Activated CD4-positive, alpha-beta memory T cell treated with anti-CD3 and anti-CD28 coated beads for 36 hours (primary cell): ENCODE measurements at regions not wholly inside any gene's neighbourhood (a gene's known extent, or its start where the extent isn't known, plus 50 kb on each side); places are given as distances from the start of the nearest gene placed in this dataset.

Experiments used
- CTCF ChIA-PET: fragments of 350-600 bp; sonication (Branson Sonifier 250); formaldehyde crosslinking; loops from one replicate; lab custom pipeline; 2021; ENCODE audit warnings: antibody characterized with exemption, inconsistent platforms; lab: Charles Lee
- POLR2A ChIA-PET: fragments of 350-600 bp; sonication (Branson Sonifier 250); formaldehyde crosslinking; loops from one replicate; lab custom pipeline; 2021; ENCODE audit warnings: antibody characterized with exemption; lab: Charles Lee
- DNase-seq: peaks from one replicate; pipeline ENCODE4 v3.0.0-alpha.2; 2020
- H3K27ac Mint-ChIP-seq: one replicate; pipeline ENCODE4 v1.8.0; 2021; ENCODE audit warnings: mixed read lengths
- H3K27me3 Mint-ChIP-seq: one replicate; pipeline ENCODE4 v1.8.0; 2021; ENCODE audit warnings: mixed read lengths
- H3K36me3 Mint-ChIP-seq: one replicate; pipeline ENCODE4 v1.8.0; 2021; ENCODE audit warnings: mixed read lengths
- H3K4me1 Mint-ChIP-seq: one replicate; pipeline ENCODE4 v1.8.0; 2021; ENCODE audit warnings: low read depth, mixed read lengths
- H3K4me3 Mint-ChIP-seq: one replicate; pipeline ENCODE4 v1.8.0; 2021; ENCODE audit warnings: mild to moderate bottlenecking, mixed read lengths
- H3K9me3 Mint-ChIP-seq: one replicate; pipeline ENCODE4 v1.8.0; 2021; ENCODE audit warnings: mixed read lengths
- intact Hi-C: fragments of 100-400 bp; cut with micrococcal nuclease; formaldehyde crosslinking; loops from one replicate; pipeline ENCODE4 v1.15.1; 2023

DNA sequence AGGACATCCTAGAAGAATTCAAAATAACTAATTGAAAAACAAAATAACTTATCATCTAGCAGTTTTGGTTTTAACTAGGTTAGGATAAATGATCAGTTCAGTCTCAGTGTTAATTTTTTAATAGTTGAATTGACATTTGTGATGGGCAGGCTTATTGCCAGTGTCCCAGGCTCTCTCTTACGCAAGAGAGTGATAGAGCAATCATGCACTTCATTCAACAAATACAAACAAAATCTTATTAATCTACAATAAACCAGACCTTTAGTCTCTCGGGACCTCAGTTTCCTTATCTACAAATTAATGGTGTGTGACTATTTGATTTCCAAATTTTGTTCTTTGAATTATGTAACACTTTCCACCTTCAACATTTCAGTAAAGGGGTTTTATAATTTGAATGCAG, 385.9 kb upstream of the JAG1 start:
- H3K4me1 Mint-ChIP-seq = no peaks in the 10 kb centered on the region
- H3K4me3 Mint-ChIP-seq = no peak overlapping the region
- H3K27me3 Mint-ChIP-seq = no peaks in the 10 kb centered on the region
- H3K9me3 Mint-ChIP-seq = peaks cover 2% of the 10 kb centered on the region
- no peak overlapping the region for H3K27ac Mint-ChIP-seq
- POLR2A ChIA-PET = no interaction called here
- intact Hi-C loops = no loop called here
- CTCF ChIA-PET = no interaction called here
- no peaks in the 10 kb centered on the region for H3K36me3 Mint-ChIP-seq
- no peak for DNase-seq

GRCh38 chr20:11060423-11061185, 386.8 kb upstream of the JAG1 start:
- no peak overlapping the region for H3K4me3 Mint-ChIP-seq
- H3K4me1 Mint-ChIP-seq = no peaks in the 10 kb centered on the region
- intact Hi-C loops = no loop called here
- CTCF ChIA-PET = no interaction called here
- H3K36me3 Mint-ChIP-seq = no peaks in the 10 kb centered on the region
- peaks cover 2% of the 10 kb centered on the region for H3K9me3 Mint-ChIP-seq
- no peak overlapping the region for H3K27ac Mint-ChIP-seq
- DNase-seq = no peak
- H3K27me3 Mint-ChIP-seq = no peaks in the 10 kb centered on the region
- POLR2A ChIA-PET = no interaction called here

DNA sequence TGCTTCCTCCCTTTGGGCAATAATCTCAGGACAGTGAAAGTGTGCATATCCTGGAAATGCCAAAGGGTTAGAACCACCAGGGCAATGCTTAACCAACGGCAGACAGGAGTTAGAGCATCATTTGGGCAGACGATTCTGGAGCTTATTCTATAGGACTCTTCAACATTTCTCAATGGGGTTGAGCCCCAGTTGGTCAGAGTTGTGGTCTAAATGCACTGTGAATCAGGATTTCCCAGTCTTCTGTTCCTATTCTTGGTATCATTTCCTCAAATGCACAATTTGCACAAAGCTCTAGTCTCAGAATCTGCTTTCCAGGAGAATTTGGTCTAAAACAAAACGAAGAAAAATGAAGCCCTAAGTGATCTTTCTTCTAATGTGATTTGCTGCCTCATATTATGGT, 389.6 kb upstream of the JAG1 start:
- CTCF ChIA-PET = no interaction called here
- no peaks in the 10 kb centered on the region for H3K36me3 Mint-ChIP-seq
- no peak overlapping the region for H3K4me3 Mint-ChIP-seq
- no peak for DNase-seq
- no peak overlapping the region for H3K27ac Mint-ChIP-seq
- POLR2A ChIA-PET = no interaction called here
- intact Hi-C loops = no loop called here
- H3K9me3 Mint-ChIP-seq = no peaks in the 10 kb centered on the region
- H3K27me3 Mint-ChIP-seq = no peaks in the 10 kb centered on the region
- no peaks in the 10 kb centered on the region for H3K4me1 Mint-ChIP-seq

DNA sequence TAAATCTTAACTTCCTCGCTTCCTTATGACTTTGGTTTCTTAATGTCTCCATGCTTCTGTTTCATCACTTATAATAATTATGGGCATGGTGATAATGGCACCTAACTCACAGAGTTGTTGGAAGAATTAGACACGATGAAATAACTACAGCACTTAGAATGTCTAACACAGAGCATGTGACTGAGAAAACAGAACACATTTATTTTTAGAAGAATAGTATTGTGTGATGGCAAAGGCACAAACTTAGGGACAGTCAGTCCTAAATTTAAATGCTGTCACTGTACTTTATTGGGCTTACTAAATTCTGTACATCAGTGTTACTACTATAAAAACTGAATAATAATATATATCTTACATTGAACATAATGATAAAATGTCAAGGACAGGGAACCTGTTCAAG, 391.1 kb upstream of the JAG1 start:
- no peak overlapping the region for H3K27ac Mint-ChIP-seq
- intact Hi-C loops = no loop called here
- ChIA-PET POLR2A (no interaction called here), CTCF (no interaction called here)
- H3K4me3 Mint-ChIP-seq = no peak overlapping the region
- no peaks in the 10 kb centered on the region for H3K4me1 Mint-ChIP-seq
- H3K27me3 Mint-ChIP-seq = no peaks in the 10 kb centered on the region
- no peaks in the 10 kb centered on the region for H3K36me3 Mint-ChIP-seq
- DNase-seq = no peak
- no peaks in the 10 kb centered on the region for H3K9me3 Mint-ChIP-seq

DNA sequence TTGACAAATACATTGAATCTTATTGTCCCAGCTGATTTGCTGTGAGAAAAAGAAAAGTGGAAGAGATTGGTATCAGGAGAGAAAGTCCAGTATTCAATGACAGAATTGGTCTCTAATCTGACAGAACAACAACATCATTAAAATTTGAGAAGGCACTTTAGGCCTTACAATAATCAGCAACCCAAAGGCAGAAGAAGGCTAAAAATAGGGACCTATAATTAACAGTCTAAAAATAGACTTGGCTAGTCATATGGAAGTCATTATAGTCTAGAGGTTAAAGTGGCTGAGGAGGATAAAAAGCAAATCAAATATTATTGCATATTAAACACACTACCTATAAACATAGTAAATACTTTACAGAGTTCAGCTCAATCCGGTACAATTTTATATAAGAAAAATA, 393.6 kb upstream of the JAG1 start:
- DNase-seq = no peak
- Mint-ChIP-seq H3K4me3 (no peak overlapping the region), H3K27ac (no peak overlapping the region), H3K9me3 (peaks cover 5% of the 10 kb centered on the region), H3K4me1 (no peaks in the 10 kb centered on the region), H3K27me3 (no peaks in the 10 kb centered on the region), H3K36me3 (no peaks in the 10 kb centered on the region)
- ChIA-PET CTCF (no interaction called here), POLR2A (no interaction called here)
- intact Hi-C loops = no loop called here

- peaks cover 8% of the 10 kb centered on the region for H3K9me3 Mint-ChIP-seq
- DNase-seq = no peak
- intact Hi-C loops = no loop called here
- no peaks in the 10 kb centered on the region for H3K4me1 Mint-ChIP-seq
- ChIA-PET CTCF (no interaction called here), POLR2A (no interaction called here)
- H3K4me3 Mint-ChIP-seq = no peak overlapping the region
- H3K36me3 Mint-ChIP-seq = no peaks in the 10 kb centered on the region
- H3K27me3 Mint-ChIP-seq = no peaks in the 10 kb centered on the region
- no peak overlapping the region for H3K27ac Mint-ChIP-seq
Measured at GRCh38 chr20:11072982-11073381, 399.2 kb upstream of the JAG1 start.

DNA sequence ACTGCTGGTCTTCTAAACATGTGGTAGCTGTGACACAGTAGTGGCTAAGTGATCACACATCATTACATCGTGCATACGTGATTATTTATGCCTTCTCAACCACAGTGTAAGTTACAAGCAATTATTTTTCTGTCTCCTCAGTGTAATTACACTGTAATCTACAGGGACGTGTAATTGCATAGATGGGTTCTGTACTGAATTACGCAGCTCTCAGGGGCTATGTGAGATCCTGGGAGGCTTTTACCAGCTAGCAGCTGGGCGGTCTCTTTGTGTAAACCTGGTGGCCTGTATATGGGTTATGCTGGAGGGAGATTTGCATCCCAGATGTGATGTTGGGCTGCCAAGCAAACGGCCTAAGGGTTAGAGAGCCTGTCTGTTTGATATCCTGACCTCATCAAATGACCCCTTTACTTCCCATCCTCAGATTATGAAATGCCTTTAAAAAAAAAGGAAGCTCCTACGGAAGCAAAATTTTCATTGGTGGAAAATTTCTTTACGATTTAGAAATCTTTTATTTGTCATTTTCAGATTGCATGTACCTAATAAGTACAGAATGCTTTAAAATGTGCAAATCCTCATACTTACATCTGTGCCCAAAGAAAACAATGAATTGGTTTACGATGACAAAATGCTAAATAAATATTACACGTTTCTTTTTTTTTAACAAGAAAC, 402.8 kb upstream of the JAG1 start:
- Mint-ChIP-seq H3K9me3 (peaks cover 8% of the 10 kb centered on the region), H3K27ac (no peak overlapping the region), H3K36me3 (no peaks in the 10 kb centered on the region), H3K27me3 (no peaks in the 10 kb centered on the region), H3K4me1 (no peaks in the 10 kb centered on the region), H3K4me3 (no peak overlapping the region)
- POLR2A ChIA-PET = no interaction called here
- intact Hi-C loops = no loop called here
- CTCF ChIA-PET = no interaction called here
- no peak for DNase-seq

DNA sequence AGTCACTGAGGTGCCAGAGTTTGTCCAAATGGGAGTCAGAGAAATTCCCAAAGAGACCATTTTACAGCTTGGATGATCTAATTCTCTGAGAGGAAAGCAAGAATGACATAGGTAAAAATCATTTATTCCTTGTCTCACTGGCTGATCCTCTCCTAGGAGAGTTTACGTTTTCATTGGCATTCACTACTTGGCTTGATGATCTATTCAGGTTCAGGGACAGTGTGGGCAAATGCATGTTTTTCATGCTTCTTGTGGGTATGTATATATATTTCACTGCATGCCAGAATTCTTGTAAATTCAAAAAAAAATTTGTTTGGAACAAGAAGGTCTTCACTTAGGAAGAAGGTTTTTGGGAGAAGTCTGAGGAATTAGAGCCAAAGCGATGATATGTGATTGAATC, 403.4 kb upstream of the JAG1 start:
- intact Hi-C loops = no loop called here
- CTCF ChIA-PET = no interaction called here
- POLR2A ChIA-PET = no interaction called here
- Mint-ChIP-seq H3K27ac (no peak overlapping the region), H3K36me3 (no peaks in the 10 kb centered on the region), H3K9me3 (peaks cover 4% of the 10 kb centered on the region), H3K4me3 (no peak overlapping the region), H3K27me3 (no peaks in the 10 kb centered on the region), H3K4me1 (no peaks in the 10 kb centered on the region)
- DNase-seq = no peak

GRCh38 chr20:11080010-11080409, 406.2 kb upstream of the JAG1 start:
- no peaks in the 10 kb centered on the region for H3K36me3 Mint-ChIP-seq
- no peak overlapping the region for H3K4me3 Mint-ChIP-seq
- H3K27me3 Mint-ChIP-seq = no peaks in the 10 kb centered on the region
- CTCF ChIA-PET = no interaction called here
- POLR2A ChIA-PET = no interaction called here
- H3K9me3 Mint-ChIP-seq = peaks cover 3% of the 10 kb centered on the region
- no peak overlapping the region for H3K27ac Mint-ChIP-seq
- intact Hi-C loops = no loop called here
- DNase-seq = no peak
- H3K4me1 Mint-ChIP-seq = no peaks in the 10 kb centered on the region

GRCh38 chr20:11080781-11081377, 407.1 kb upstream of the JAG1 start:
- POLR2A ChIA-PET = no interaction called here
- Mint-ChIP-seq H3K4me3 (no peak overlapping the region), H3K4me1 (no peaks in the 10 kb centered on the region), H3K9me3 (peaks cover 3% of the 10 kb centered on the region), H3K36me3 (no peaks in the 10 kb centered on the region), H3K27ac (no peak overlapping the region), H3K27me3 (no peaks in the 10 kb centered on the region)
- intact Hi-C loops = no loop called here
- CTCF ChIA-PET = no interaction called here
- DNase-seq = no peak

GRCh38 chr20:11083841-11084240, 410.0 kb upstream of the JAG1 start:
- no peak for DNase-seq
- H3K27me3 Mint-ChIP-seq = no peaks in the 10 kb centered on the region
- CTCF ChIA-PET = no interaction called here
- POLR2A ChIA-PET = no interaction called here
- no peaks in the 10 kb centered on the region for H3K36me3 Mint-ChIP-seq
- H3K27ac Mint-ChIP-seq = no peak overlapping the region
- peaks cover 8% of the 10 kb centered on the region for H3K9me3 Mint-ChIP-seq
- H3K4me1 Mint-ChIP-seq = no peaks in the 10 kb centered on the region
- no peak overlapping the region for H3K4me3 Mint-ChIP-seq
- intact Hi-C loops = no loop called here

DNA sequence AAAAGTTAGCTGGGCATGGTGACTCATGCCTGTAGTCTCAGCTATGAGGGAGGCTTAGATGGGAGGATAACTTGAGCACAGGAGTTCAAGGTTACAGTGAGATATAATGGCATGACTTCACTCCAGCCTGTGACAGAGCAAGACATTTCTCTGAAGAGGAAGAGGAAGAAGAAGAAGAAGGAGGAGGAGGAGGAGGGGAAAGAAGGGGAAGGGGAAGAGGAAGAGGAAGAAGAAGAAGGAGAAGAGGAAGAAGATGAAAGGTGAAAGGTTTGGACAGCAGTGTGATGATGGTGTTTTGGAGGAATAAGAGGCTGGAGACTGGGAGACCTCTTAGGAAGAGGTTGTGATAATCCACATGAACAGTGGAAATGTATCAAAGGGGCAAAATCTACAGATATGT, 410.7 kb upstream of the JAG1 start:
- no peak overlapping the region for H3K4me3 Mint-ChIP-seq
- no peak overlapping the region for H3K27ac Mint-ChIP-seq
- no peaks in the 10 kb centered on the region for H3K4me1 Mint-ChIP-seq
- H3K9me3 Mint-ChIP-seq = peaks cover 8% of the 10 kb centered on the region
- H3K27me3 Mint-ChIP-seq = no peaks in the 10 kb centered on the region
- ChIA-PET POLR2A (no interaction called here), CTCF (no interaction called here)
- intact Hi-C loops = no loop called here
- no peak for DNase-seq
- no peaks in the 10 kb centered on the region for H3K36me3 Mint-ChIP-seq

DNA sequence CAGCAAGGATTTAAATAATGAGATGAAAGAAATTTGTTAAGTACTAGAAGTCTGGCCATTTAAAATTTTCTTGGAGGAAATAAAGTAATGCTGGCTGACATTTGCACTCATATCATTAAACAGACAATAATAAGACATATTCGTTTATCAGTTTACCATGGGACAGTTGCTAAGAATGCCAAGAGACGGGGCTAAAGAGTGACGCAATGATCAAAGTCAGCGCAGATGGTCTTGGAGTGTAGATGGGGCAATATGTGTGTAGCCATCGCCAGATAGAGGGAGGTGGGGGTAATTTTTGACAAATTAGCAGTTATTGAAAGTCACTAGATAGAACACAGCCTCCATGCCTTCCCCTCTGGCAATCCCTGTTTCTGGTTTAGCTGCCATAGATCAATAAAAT, 413.2 kb upstream of the JAG1 start:
- no peaks in the 10 kb centered on the region for H3K4me1 Mint-ChIP-seq
- no peaks in the 10 kb centered on the region for H3K36me3 Mint-ChIP-seq
- POLR2A ChIA-PET = no interaction called here
- H3K4me3 Mint-ChIP-seq = no peak overlapping the region
- CTCF ChIA-PET = no interaction called here
- H3K27ac Mint-ChIP-seq = no peak overlapping the region
- peaks cover 8% of the 10 kb centered on the region for H3K9me3 Mint-ChIP-seq
- H3K27me3 Mint-ChIP-seq = no peaks in the 10 kb centered on the region
- DNase-seq = no peak
- intact Hi-C loops = no loop called here
